Neural cell (in vitro differentiated cells): ENCODE measurements at regions not wholly inside any gene's neighbourhood (a gene's known extent, or its start where the extent isn't known, plus 50 kb on each side); places are given as distances from the start of the nearest gene placed in this dataset.

Source experiments
- H2AFZ ChIP-seq: fragments of 200-600, 300-800 bp; sonication (generic), shearing (Covaris generic); 2 replicates; pipeline ENCODE4 v1.6.0; 2014; ENCODE audit warnings: low read depth, mild to moderate bottlenecking, antibody characterized with exemption, low read length, moderate library complexity
- H3F3A ChIP-seq: fragments of 200-600 bp; shearing (Covaris generic); 2 replicates; pipeline ENCODE4 v1.6.1; 2016; ENCODE audit warnings: mild to moderate bottlenecking, moderate library complexity, mixed read lengths, antibody characterized with exemption, low read length; ENCODE audit not compliant: insufficient read depth, poor library complexity, severe bottlenecking
- H3K27ac ChIP-seq: fragments of 200-600, 300-800 bp; sonication (generic), shearing (Covaris generic); 2 replicates; pipeline ENCODE4 v1.5.1; 2014; ENCODE audit warnings: mild to moderate bottlenecking, low read length, moderate library complexity
- H3K27me3 ChIP-seq: fragments of 300-800, 200-600 bp; sonication (generic), shearing (Covaris generic); 2 replicates; pipeline ENCODE4 v1.6.0; 2014; ENCODE audit warnings: mild to moderate bottlenecking, low read depth, low read length, moderate library complexity; ENCODE audit not compliant: insufficient read depth
- H3K36me3 ChIP-seq: fragments of 300-800, 200-600 bp; sonication (generic), shearing (Covaris generic); 2 replicates; pipeline ENCODE4 v1.5.1; 2014; ENCODE audit warnings: mild to moderate bottlenecking, antibody characterized with exemption, low read length, moderate library complexity; ENCODE audit not compliant: insufficient read depth
- H3K4me2 ChIP-seq: fragments of 300-800, 200-600 bp; sonication (generic), shearing (Covaris generic); 2 replicates; pipeline ENCODE4 v1.6.0; 2014; ENCODE audit warnings: mild to moderate bottlenecking, low read length
- H3K4me3 ChIP-seq: fragments of 300-800, 200-600 bp; sonication (generic), shearing (Covaris generic); 2 replicates; pipeline ENCODE4 v1.5.1; 2014; ENCODE audit warnings: mild to moderate bottlenecking, low read length, moderate library complexity
- H3K79me2 ChIP-seq: fragments of 200-600 bp; shearing (Covaris generic); replicated peaks from 2 replicates; pipeline ENCODE4 v1.6.0; 2014; ENCODE audit warnings: mild to moderate bottlenecking, low read length, moderate library complexity; ENCODE audit not compliant: insufficient read depth
- H3K9ac ChIP-seq: fragments of 300-800, 200-600 bp; sonication (generic), shearing (Covaris generic); 2 replicates; pipeline ENCODE4 v1.6.1; 2016; ENCODE audit warnings: mild to moderate bottlenecking, low read length, mixed read lengths
- H3K9me2 ChIP-seq: fragments of 200-600 bp; shearing (Covaris generic); 2 replicates; pipeline ENCODE4 v1.6.1; 2016; ENCODE audit warnings: mild to moderate bottlenecking, low read length, mixed read lengths; ENCODE audit not compliant: insufficient read depth
- H3K9me3 ChIP-seq: fragments of 200-600, 300-800 bp; sonication (generic), shearing (Covaris generic); 2 replicates; pipeline ENCODE4 v1.6.1; 2016; ENCODE audit warnings: mild to moderate bottlenecking, mixed run types, low read length, moderate library complexity, mixed read lengths
- H4K20me1 ChIP-seq: fragments of 200-600 bp; shearing (Covaris generic); 2 replicates; pipeline ENCODE4 v1.6.1; 2016; ENCODE audit warnings: mild to moderate bottlenecking, mixed run types; ENCODE audit not compliant: insufficient read depth
- EP300 ChIP-seq: fragments of 450-650 bp; conservative IDR thresholded peaks from 2 replicates; pipeline ENCODE4 v1.6.1; 2014; ENCODE audit warnings: antibody characterized with exemption, mild to moderate bottlenecking, moderate library complexity; ENCODE audit not compliant: poor library complexity, severe bottlenecking
- EZH2 ChIP-seq: fragments of 200-600, 300-800 bp; shearing (Covaris generic), sonication (generic); IDR thresholded peaks from 2 replicates; pipeline ENCODE4 v1.6.1; 2014; ENCODE audit warnings: antibody characterized with exemption, low read length, borderline replicate concordance, mild to moderate bottlenecking; ENCODE audit not compliant: insufficient read depth, poor library complexity, severe bottlenecking
- MXI1 ChIP-seq: fragments of 450-650 bp; conservative IDR thresholded peaks from 2 replicates; pipeline ENCODE4 v1.6.1; 2014; ENCODE audit warnings: antibody characterized with exemption, mild to moderate bottlenecking; ENCODE audit not compliant: poor library complexity, severe bottlenecking
- POLR2AphosphoS5 ChIP-seq: IDR thresholded peaks from 2 replicates; pipeline ENCODE4 v1.6.1; 2012
- RAD21 ChIP-seq: fragments of 450-650 bp; conservative IDR thresholded peaks from 2 replicates; pipeline ENCODE4 v1.6.1; 2014; ENCODE audit warnings: antibody characterized with exemption, mild to moderate bottlenecking, moderate library complexity
- SMC3 ChIP-seq: fragments of 450-650 bp; conservative IDR thresholded peaks from 2 replicates; pipeline ENCODE4 v1.6.1; 2014; ENCODE audit warnings: antibody characterized with exemption, mild to moderate bottlenecking, moderate library complexity; ENCODE audit not compliant: poor library complexity
- TAF1 ChIP-seq: IDR thresholded peaks from 2 replicates; pipeline ENCODE4 v1.6.1; 2012; ENCODE audit warnings: low read depth
- TF ChIP-seq, protein P1 (sequence below): fragments of 450-650 bp; IDR thresholded peaks from 2 replicates; pipeline ENCODE4 v1.5.1; 2014; ENCODE audit warnings: antibody characterized with exemption, mild to moderate bottlenecking, moderate library complexity; ENCODE audit not compliant: poor library complexity, severe bottlenecking
- TF ChIP-seq, protein P2 (sequence below): IDR thresholded peaks from 2 replicates; pipeline ENCODE4 v1.6.1; 2012; ENCODE audit warnings: borderline replicate concordance

DNA sequence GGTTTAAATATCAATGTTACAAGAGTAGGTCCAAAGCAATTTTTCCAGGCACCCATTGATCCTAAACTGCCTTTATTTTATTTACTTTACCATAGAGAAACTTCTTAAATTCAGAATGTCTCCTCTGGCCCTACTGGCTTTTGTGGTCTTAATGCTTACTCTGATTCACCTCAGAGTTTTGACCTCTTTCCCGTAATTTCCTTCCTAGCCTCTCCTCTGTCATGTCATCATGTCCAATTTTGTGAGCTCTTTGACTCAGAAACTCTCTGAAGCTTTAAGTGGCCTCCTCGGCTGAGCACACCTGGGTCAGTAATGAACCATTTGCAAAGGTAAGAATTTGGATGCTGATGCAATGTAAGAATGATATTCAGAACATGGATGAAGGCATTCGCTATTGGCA lies 303.8 kb upstream of the CDH18 start:
- Histone ChIP-seq H2AFZ (no peak overlapping the region), H3K9me2 (no peaks in the 10 kb centered on the region), H3F3A (no peaks in the 10 kb centered on the region), H3K4me2 (no peak overlapping the region), H4K20me1 (no peaks in the 10 kb centered on the region), H3K27me3 (no peaks in the 10 kb centered on the region), H3K79me2 (no peaks in the 10 kb centered on the region), H3K4me3 (no peak overlapping the region), H3K9ac (no peak overlapping the region), H3K9me3 (no peaks in the 10 kb centered on the region), H3K36me3 (no peaks in the 10 kb centered on the region), H3K27ac (no peak overlapping the region)
- TF ChIP-seq, protein P1, sequence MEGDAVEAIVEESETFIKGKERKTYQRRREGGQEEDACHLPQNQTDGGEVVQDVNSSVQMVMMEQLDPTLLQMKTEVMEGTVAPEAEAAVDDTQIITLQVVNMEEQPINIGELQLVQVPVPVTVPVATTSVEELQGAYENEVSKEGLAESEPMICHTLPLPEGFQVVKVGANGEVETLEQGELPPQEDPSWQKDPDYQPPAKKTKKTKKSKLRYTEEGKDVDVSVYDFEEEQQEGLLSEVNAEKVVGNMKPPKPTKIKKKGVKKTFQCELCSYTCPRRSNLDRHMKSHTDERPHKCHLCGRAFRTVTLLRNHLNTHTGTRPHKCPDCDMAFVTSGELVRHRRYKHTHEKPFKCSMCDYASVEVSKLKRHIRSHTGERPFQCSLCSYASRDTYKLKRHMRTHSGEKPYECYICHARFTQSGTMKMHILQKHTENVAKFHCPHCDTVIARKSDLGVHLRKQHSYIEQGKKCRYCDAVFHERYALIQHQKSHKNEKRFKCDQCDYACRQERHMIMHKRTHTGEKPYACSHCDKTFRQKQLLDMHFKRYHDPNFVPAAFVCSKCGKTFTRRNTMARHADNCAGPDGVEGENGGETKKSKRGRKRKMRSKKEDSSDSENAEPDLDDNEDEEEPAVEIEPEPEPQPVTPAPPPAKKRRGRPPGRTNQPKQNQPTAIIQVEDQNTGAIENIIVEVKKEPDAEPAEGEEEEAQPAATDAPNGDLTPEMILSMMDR = no peak
- TF ChIP-seq TAF1 = no peak
- TF ChIP-seq SMC3 = no peak
- no peak for TF ChIP-seq EP300
- TF ChIP-seq EZH2 = no peak
- no peak for TF ChIP-seq RAD21
- no peak for TF ChIP-seq MXI1
- TF ChIP-seq, protein P2, sequence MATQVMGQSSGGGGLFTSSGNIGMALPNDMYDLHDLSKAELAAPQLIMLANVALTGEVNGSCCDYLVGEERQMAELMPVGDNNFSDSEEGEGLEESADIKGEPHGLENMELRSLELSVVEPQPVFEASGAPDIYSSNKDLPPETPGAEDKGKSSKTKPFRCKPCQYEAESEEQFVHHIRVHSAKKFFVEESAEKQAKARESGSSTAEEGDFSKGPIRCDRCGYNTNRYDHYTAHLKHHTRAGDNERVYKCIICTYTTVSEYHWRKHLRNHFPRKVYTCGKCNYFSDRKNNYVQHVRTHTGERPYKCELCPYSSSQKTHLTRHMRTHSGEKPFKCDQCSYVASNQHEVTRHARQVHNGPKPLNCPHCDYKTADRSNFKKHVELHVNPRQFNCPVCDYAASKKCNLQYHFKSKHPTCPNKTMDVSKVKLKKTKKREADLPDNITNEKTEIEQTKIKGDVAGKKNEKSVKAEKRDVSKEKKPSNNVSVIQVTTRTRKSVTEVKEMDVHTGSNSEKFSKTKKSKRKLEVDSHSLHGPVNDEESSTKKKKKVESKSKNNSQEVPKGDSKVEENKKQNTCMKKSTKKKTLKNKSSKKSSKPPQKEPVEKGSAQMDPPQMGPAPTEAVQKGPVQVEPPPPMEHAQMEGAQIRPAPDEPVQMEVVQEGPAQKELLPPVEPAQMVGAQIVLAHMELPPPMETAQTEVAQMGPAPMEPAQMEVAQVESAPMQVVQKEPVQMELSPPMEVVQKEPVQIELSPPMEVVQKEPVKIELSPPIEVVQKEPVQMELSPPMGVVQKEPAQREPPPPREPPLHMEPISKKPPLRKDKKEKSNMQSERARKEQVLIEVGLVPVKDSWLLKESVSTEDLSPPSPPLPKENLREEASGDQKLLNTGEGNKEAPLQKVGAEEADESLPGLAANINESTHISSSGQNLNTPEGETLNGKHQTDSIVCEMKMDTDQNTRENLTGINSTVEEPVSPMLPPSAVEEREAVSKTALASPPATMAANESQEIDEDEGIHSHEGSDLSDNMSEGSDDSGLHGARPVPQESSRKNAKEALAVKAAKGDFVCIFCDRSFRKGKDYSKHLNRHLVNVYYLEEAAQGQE = no peak
- no peak for TF ChIP-seq POLR2AphosphoS5

DNA sequence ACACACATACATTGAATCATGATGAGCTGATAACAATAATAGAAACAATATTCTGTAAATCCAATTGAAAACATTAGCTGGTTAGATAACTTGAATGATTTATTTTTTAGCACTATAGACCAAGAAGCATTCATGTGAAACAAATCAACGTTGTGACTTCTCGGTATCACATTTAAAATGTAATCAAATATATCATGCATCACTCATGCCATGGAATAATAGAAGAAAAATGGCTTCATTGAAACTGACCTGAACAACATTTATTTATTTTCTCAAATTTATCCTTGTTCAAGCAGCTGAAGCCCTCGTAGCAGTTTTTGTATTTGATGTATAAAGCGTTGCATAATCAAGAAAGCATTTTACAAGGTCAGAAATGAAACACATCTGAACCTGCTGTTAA lies 299.6 kb upstream of the CDH18 start:
- no peaks in the 10 kb centered on the region for H3K79me2 ChIP-seq

More for the DNA sequence above, 299.6 kb upstream of the CDH18 start:
- Histone ChIP-seq H3K27me3 (no peaks in the 10 kb centered on the region), H3K9me3 (no peaks in the 10 kb centered on the region), H3K4me2 (no peak overlapping the region), H3K9me2 (no peaks in the 10 kb centered on the region), H2AFZ (no peak overlapping the region), H3K36me3 (no peaks in the 10 kb centered on the region), H3K9ac (no peak overlapping the region), H3K27ac (no peak overlapping the region), H4K20me1 (no peaks in the 10 kb centered on the region), H3K4me3 (no peak overlapping the region), H3F3A (no peaks in the 10 kb centered on the region)
- TF ChIP-seq, protein P1 = no peak
